GM13976 (cell line): ENCODE measurements at regions not wholly inside any gene's neighbourhood (a gene's known extent, or its start where the extent isn't known, plus 50 kb on each side); places are given as distances from the start of the nearest gene placed in this dataset.

Source experiments
- DNase-seq: peaks from one replicate; pipeline ENCODE4 v3.0.0; 2012; ENCODE audit warnings: low spot score
- CTCF ChIP-seq: IDR thresholded peaks from 2 replicates; pipeline ENCODE4 v1.5.1; 2012; ENCODE audit warnings: borderline replicate concordance, mild to moderate bottlenecking; ENCODE audit not compliant: insufficient read depth; ENCODE audit errors: extremely low read depth, missing control alignments, control extremely low read depth
- in situ Hi-C: fragments of 300-500 bp; cut with MboI; formaldehyde crosslinking; loops from one replicate; pipeline ENCODE4 v1.12.0; 2022; ENCODE audit warnings: low sequenced_read_pairs, mixed read lengths, inconsistent platforms; ENCODE audit not compliant: unreplicated experiment

GRCh38 chr1:60821156-60821555 is 261.2 kb upstream of the NFIA start:
- no peak for TF ChIP-seq CTCF
- DNase-seq = no peak
- in situ Hi-C loops = no loop called here

GRCh38 chr1:60818969-60819701 is 263.2 kb upstream of the NFIA start:
- TF ChIP-seq CTCF = no peak

GRCh38 chr1:60813071-60813470 is 269.3 kb upstream of the NFIA start:
- TF ChIP-seq CTCF = no peak
- in situ Hi-C loops = no loop called here
- no peak for DNase-seq

More at GRCh38 chr1:60818969-60819701, 263.2 kb upstream of the NFIA start:
- DNase-seq = no peak
- in situ Hi-C loops = no loop called here

- in situ Hi-C loops = no loop called here
- no peak for TF ChIP-seq CTCF
- no peak for DNase-seq
Observed at GRCh38 chr1:60809204-60809980, 273.0 kb upstream of the NFIA start.

- DNase-seq = no peak
- in situ Hi-C loops = no loop called here
- TF ChIP-seq CTCF = no peak
Observed at GRCh38 chr1:60808676-60809075, 273.7 kb upstream of the NFIA start.

GRCh38 chr1:60802884-60803283 is 279.5 kb upstream of the NFIA start:
- DNase-seq = no peak
- in situ Hi-C loops = no loop called here
- TF ChIP-seq CTCF = no peak
